ENCODE measurements at regions not wholly inside any gene's neighbourhood (a gene's known extent, or its start where the extent isn't known, plus 50 kb on each side); places are given as distances from the start of the nearest gene placed in this dataset.
"Not testable (repeated sequence)": the region's sequence is repeated elsewhere in the genome, so short reads cannot be mapped to it uniquely, and the experiment has no call there.

DNA sequence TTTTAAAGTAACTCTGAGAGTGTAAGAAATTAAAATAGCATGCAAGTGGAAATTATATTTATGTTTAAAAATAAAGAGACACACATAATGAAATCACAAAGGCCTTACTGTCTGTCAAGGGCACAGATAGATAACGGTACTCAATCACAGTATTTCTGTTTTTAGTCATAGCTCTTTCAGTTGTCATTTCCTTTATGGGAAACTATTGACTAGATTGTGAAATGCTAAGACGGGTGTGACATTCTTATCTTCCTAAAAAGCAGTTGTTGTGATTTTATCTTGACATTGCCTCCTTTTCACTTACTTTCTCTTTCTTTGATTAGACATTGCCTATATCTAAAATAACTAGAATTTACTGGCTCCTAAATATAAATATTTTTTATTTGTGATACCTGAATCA is 100.1 kb upstream of the PLSCR5 start:
- DNase-seq (ENCODE audit: insufficient read length, low spot score) (no peak), FAIRE-seq (no peak)
- no peak for TF ChIP-seq POLR2A (IDR thresholded peaks at IDR 0.05; ENCODE audit: low read depth, low read length)

DNA sequence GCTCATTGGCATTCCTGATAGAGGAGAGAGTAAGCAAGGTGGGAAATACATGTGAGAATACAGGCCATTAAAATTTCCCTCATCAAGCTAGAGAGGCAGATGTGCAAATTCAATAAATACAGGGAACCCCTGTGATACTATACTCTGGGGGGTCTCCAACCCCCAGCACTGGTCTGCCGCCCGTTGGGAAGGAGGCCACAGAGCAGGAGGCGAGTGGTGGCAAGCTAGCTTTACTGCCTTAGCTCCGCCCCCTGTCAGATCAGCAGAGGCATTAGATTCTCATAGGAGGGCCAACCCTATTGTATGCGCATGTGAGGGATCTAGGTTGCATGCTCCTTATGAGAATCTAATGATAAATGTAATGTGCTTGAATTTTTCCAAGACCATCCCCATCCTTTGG is 97.1 kb upstream of the PLSCR5 start:
- no peak for TF ChIP-seq POLR2A (IDR thresholded peaks at IDR 0.05; ENCODE audit: low read depth, low read length)
- DNase-seq (ENCODE audit: insufficient read length, low spot score) (no peak), FAIRE-seq (no peak)

DNA sequence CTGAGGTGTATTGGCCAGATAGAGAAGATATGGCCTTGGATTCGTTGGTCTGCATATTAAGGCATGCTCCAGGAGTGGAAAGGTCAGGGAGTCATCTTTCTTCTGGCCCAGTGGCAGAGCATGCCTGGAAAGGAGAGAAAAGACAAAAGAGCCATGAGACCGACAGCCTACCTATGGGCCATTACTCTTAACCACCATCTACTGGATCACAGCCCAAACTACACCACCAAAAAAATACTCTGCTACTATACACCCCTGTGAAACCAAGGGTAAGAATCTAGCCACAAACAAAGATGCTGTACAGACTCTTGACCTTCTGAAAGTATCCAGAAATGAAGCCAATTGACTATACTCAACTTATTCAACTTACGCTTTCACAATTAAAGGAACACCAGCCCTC is 96.1 kb upstream of the PLSCR5 start:
- TF ChIP-seq POLR2A (IDR thresholded peaks at IDR 0.05; ENCODE audit: low read depth, low read length) = no peak
- FAIRE-seq (no peak), DNase-seq (ENCODE audit: insufficient read length, low spot score) (no peak)

DNA sequence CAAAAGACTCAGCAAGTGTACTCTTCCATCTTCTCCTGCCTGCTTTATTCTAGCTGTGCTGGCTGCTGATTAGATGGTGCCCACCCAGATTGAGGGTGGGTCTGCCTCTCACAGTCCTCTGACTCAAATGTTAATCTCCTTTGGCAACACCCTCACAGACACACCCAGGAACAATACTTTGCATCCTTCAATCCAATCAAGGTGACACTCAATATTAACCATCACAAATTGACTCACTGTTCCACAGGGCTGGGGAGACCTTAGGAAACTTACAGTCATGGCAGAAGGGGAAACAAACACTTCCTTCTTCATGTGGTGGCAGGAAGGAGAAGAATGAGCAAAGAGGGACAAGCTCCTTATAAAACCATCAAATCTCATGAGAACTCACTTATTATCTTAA is 94.9 kb upstream of the PLSCR5 start:
- not testable (repeated sequence) for FAIRE-seq; DNase-seq (ENCODE audit: insufficient read length, low spot score)

DNA sequence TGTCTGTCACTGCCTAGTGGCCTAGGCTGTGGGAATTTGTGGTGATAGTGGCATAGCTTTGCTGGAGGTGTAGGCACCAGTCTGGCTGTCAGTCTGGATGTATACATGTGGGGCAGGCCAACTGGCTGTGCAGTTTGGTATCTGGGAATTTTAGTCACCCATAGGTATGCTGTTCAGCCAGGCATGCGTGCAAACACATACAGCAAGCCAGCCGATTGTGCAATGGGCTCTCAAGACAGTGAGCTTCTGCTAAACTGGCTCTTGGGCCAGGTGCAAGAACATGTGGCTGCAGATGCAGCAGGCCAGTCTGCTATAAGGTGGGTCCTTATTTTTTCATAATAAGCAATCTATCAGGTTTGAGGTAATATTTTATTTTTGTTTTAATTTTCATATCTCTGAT is 87.1 kb upstream of the PLSCR5 start:
- FAIRE-seq = no peak
- DNase-seq (ENCODE audit: insufficient read length, low spot score) = no peak
- no peak for TF ChIP-seq POLR2A (IDR thresholded peaks at IDR 0.05; ENCODE audit: low read depth, low read length)

- FAIRE-seq = no peak
- TF ChIP-seq POLR2A (IDR thresholded peaks at IDR 0.05; ENCODE audit: low read depth, low read length) = no peak
- DNase-seq (ENCODE audit: insufficient read length, low spot score) = no peak
Observed at GRCh38 chr3:146685050-146685814, 80.1 kb upstream of the PLSCR5 start.

DNA sequence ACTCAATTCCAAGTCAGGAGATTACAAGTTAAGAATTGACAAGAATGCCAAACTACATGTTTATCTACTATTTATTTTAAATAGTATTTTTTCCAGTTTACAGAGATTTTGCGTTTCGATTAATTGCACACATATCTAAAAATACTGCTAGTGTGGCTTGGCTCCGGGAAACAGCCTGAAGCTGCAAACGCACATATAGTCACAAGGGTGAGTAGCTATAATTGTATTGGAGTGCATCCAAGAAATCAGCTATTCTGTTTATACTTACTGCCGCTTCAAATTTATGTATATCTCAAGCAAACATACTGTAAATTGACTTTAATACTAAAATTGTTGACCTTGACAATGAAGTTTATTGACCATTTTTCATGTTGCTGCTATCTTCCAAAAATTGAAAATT is 77.0 kb upstream of the PLSCR5 start:
- FAIRE-seq (no peak), DNase-seq (ENCODE audit: insufficient read length, low spot score) (no peak)
- TF ChIP-seq POLR2A (IDR thresholded peaks at IDR 0.05; ENCODE audit: low read depth, low read length) = no peak

DNA sequence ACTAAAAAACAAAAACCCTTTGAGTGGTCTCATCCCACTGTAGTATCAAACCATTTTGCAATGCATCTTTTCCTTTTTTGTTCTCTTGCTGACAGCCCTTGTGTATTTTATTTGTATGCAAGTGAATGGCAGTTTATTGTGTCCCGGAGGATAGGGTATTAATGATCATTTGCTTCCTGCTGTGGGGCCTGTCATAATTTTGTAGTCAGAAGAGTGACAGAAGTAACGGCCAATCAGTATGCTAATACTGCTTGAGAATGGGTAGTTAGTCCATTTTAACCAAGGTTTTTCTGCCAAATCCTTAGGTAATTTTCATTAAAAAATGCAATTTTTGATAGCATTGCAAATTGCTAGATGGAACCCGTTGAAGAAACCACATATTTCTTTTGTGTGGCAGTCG is 75.5 kb upstream of the PLSCR5 start:
- no peak for TF ChIP-seq POLR2A (IDR thresholded peaks at IDR 0.05; ENCODE audit: low read depth, low read length)
- no peak for DNase-seq (ENCODE audit: insufficient read length, low spot score)
- no peak for FAIRE-seq

GRCh38 chr3:146679995-146680394 is 74.8 kb upstream of the PLSCR5 start:
- FAIRE-seq = no peak

DNA sequence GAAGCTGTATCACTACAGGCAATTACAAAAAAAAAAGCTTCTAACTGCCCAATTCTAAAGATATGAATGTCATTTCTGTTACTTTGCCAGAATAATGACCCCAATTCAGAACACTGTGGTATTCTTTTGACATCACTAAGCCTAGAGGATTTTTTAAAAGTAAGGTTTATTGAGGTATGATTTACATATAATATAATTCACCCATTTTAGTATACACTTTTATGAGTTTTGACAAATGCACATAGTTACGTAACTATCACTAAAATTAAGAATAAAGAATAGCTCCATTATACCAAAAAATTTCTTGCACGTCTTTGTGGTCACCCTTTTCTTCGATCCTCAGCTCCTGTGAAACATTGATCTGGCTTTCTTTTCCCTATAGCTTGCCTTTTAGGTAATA is 74.0 kb upstream of the PLSCR5 start:
- DNase-seq (ENCODE audit: insufficient read length, low spot score) = no peak
- no peak for FAIRE-seq
- TF ChIP-seq POLR2A (IDR thresholded peaks at IDR 0.05; ENCODE audit: low read depth, low read length) = no peak

More at GRCh38 chr3:146679995-146680394, 74.8 kb upstream of the PLSCR5 start:
- no peak for DNase-seq (ENCODE audit: insufficient read length, low spot score)
- no peak for TF ChIP-seq POLR2A (IDR thresholded peaks at IDR 0.05; ENCODE audit: low read depth, low read length)

DNA sequence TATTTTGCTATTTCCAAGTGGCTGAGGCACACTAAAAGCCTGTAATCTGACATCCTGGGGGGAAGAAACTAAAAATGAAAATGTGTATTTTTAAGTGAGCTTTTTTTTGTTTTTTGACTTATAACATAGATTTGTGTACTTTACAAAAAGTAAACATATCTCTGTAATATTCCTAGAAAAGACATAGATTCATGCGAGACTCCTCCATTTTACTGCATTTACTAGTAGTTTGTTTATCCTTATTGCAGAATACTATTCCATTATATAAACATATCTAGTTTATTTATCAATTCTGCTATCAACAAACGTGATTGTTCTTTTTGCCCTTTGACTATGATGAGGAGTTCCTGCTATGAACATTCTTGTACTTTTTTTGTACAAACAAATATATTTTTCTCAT is 67.8 kb upstream of the PLSCR5 start:
- no peak for FAIRE-seq
- TF ChIP-seq POLR2A (IDR thresholded peaks at IDR 0.05; ENCODE audit: low read depth, low read length) = no peak

GRCh38 chr3:146664403-146664802 is 59.3 kb upstream of the PLSCR5 start:
- FAIRE-seq = no peak
- DNase-seq (ENCODE audit: insufficient read length, low spot score) = no peak
- no peak for TF ChIP-seq POLR2A (IDR thresholded peaks at IDR 0.05; ENCODE audit: low read depth, low read length)

More for the DNA sequence above, 67.8 kb upstream of the PLSCR5 start:
- DNase-seq (ENCODE audit: insufficient read length, low spot score) = no peak

DNA sequence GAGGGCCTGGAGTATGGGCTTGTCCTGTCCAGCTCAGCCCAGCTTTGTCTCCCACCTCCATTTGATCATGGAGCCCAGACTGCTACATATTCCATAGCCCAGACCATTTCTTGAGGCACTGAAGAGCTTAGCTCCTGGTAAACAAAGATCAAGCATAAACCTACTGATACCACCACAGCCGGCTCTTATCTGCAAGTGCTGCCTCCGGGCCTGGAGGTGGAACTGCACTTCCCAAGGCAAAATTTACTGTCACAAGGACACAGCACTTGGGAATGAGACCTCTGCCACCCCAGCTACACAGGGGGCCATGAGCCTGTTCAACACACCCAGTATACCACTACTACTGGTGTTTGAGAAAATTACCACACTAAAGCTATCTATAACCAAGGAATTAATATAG is 53.7 kb upstream of the PLSCR5 start:
- no peak for FAIRE-seq
- DNase-seq (ENCODE audit: insufficient read length, low spot score) = no peak
- TF ChIP-seq POLR2A (IDR thresholded peaks at IDR 0.05; ENCODE audit: low read depth, low read length) = no peak

- no peak for DNase-seq (ENCODE audit: insufficient read length, low spot score)
- no peak for TF ChIP-seq POLR2A (IDR thresholded peaks at IDR 0.05; ENCODE audit: low read depth, low read length)
- FAIRE-seq = no peak
Observed at GRCh38 chr3:146655333-146655996, 50.3 kb upstream of the PLSCR5 start.

Measured in H54 (cell line).